NCI-H2227 (cell line): ENCODE measurements at regions not wholly inside any gene's neighbourhood (a gene's known extent, or its start where the extent isn't known, plus 50 kb on each side); places are given as distances from the start of the nearest gene placed in this dataset.
A peak's percentile ranks its signal among the peaks of the same experiment; 100 is the strongest.
"Not testable (repeated sequence)": the region's sequence is repeated elsewhere in the genome, so short reads cannot be mapped to it uniquely, and the experiment has no call there.

Experiments used
- DNase-seq: peaks from one replicate; lab custom pipeline; 2025; ENCODE audit not compliant: unreplicated experiment; lab: John Stamatoyannopoulos, UW

- DNase-seq, result peak; percentile 21
Measured at GRCh38 chr3:18086078-18086477, 339.1 kb downstream of the SATB1 start.

- DNase-seq, result no peak
Measured at GRCh38 chr3:18085429-18085828, 339.7 kb downstream of the SATB1 start.

DNA sequence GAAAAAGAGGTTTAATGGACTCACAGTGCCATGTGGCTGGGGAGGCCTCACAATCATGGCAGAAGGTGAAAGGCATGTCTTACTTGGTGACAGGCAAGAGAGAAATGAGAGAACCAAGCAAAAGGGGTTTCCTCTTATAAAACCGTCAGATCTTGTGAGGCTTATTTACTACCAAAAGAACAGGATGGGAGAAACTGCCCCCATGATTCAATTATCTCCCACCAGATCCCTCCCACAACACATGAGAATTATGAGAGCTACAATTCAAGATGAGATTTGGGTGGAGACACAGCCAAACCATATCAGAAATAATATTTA is 340.8 kb upstream of the TBC1D5 start:
- not testable (repeated sequence) for DNase-seq

DNA sequence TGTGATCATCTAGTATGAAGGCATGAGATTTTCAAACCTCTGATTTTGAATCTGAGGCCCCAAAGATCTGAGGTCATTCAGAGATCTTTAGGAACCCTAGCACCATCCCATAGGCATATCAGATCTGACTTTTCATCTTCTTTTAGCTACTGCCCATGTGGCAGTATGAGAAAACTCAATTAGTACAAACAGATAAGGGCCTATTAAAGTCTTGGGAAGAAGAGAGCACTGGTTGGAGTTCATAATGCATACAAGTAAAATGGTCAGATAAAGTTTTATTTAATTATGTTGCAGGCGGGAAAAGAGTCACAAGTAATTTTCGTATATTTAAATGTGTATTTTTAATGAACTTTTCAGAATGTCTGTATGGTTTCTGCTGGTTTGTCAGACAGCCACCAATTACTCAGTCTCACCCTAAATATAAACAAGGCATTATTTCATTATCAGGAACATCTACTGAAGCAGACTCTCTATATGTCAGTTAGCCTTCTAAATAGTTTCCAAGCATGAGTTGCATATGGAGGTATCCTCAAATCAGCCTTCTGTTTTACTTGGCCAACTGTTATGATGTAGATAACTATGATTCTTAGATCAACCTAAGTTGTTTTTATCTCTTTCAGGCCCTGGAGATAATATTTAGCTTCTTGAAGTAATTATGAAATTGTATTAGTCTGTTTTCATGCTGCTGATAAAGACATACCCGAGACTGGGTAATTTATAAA is 340.3 kb upstream of the TBC1D5 start:
- DNase-seq, result no peak

DNA sequence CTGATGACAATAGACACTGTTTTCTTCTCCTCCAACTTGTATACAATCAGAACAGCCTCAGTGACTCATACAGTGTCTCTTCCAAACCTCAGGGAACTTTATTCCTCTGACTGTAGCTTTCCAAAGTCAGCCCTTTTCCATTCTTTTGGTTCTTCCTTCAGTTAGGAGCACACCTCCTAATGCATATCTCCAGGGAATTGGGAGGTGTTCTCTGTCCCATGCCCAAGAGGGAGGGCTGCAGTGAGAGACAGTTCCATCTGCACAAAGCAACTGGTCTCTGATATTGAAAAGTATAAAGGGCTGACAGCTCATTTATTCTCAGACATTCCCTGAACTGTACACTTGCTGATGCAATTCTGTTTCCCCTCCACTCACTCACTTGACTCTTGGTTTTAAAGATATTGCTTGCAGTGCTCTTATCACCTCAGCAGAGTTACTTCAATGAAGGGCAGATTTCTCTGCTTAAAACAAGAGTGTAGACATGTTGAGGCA is 337.8 kb upstream of the TBC1D5 start:
- DNase-seq, result no peak

DNA sequence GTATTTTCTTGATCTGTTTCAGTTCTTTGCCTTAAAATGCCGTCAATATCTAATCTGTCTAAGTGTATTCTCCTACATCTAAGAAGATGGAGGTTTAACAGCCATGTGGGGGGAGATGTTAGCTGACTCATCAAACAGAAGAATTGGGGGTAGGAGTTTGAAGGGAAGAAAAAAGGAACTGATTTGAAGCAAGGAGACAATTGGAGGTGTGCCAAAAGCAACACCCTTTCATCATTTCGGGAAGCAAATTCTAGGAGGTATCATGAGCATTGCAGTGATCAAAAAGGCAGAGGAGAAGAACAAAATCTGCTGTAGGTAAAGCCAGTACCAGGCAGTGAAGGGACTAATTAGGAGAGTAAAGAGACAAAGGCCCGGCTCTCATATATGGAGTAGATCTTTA is 337.3 kb upstream of the TBC1D5 start:
- no peak for DNase-seq

GRCh38 chr3:18079062-18079461 is 336.6 kb upstream of the TBC1D5 start:
- no peak for DNase-seq

GRCh38 chr3:18077128-18077840 is 334.9 kb upstream of the TBC1D5 start:
- DNase-seq, result no peak

DNA sequence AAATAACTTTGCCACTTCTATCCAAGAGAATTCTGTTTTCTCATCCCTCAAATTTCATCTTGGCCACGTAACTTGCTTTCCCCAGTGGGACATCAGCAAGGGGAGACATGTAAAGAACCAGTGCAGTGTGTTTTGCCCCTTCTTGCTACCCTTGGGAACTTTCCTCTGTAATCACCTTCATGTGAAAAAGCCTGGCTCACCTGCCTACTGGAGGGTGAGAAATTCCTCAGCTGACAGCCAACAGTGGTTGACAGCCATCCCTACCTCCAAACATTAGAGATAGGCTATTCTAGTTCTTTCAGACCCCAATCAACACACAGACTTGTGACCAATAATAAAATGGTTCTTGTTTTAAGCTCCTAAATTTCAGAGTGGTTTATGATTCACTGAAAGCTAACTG is 333.9 kb upstream of the TBC1D5 start:
- no peak for DNase-seq

DNA sequence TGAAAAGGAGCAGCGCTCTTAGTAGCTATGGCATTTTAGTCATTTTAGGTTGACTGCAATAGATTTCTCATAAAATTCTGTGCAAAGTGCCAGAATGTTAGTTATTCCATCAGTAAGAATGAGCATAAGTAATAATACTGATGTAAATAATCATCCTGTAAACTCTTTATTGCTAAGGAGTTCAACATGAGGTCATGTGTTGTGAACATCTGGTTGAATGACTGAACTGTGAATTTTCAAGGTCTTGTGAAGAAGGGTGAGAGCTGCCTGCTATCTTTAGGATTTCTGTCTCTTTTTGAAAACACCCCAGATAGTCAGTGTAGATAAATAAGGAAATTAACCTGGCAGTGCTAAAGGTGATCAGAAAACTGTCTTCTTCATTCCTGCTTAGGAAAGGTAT is 333.4 kb upstream of the TBC1D5 start:
- DNase-seq, result no peak

- no peak for DNase-seq
Measured at GRCh38 chr3:18071833-18072232, 329.4 kb upstream of the TBC1D5 start.

- no peak for DNase-seq
Measured at GRCh38 chr3:18070944-18071343, 328.5 kb upstream of the TBC1D5 start.

- DNase-seq, result no peak
Measured at GRCh38 chr3:18070231-18070630, 327.8 kb upstream of the TBC1D5 start.

GRCh38 chr3:18069568-18069967 is 327.1 kb upstream of the TBC1D5 start:
- no peak for DNase-seq

- no peak for DNase-seq
Measured at GRCh38 chr3:18066899-18067582, 324.6 kb upstream of the TBC1D5 start.

DNA sequence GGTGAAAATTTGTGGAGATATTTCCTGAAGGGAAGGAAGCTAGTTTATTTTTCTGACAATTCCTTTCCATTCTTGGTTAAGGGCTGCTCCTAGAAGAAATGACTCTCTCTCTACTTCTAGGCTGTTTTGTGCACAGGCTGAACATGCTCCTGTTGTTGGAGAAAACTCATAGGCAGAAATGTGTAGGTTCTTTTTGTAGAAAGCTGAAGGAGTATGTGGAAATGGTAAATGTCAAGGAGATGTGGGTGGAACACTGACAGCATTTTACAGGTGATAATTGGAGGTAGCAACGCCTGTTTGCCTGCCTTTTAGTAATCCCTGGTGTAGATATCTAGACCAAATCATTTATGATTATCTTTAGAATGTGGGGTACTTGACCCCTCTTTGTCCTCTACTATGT is 322.2 kb upstream of the TBC1D5 start:
- DNase-seq, result no peak

DNA sequence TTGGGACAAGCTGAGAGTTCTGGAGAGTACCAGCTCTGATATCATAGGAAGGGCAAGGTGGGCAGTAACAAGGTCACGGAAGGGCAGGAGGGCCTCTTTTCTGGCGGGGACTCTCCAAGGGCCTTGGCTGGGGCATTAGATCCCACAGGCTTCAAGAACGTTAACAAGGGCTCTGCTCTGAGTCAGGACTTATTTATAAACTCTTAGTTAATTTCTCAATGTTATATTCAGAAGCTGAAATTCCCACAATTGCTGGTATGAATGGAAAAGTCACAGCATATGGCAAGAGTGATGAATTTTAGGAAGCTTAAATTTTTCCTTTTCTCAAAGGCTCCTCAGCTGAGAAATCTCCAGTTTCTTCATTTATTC is 320.2 kb upstream of the TBC1D5 start:
- DNase-seq, result no peak

- no peak for DNase-seq
Measured at GRCh38 chr3:18061737-18062656, 319.6 kb upstream of the TBC1D5 start.

- DNase-seq, result no peak
Measured at GRCh38 chr3:18058666-18059065, 316.2 kb upstream of the TBC1D5 start.

GRCh38 chr3:18057471-18058091 is 315.1 kb upstream of the TBC1D5 start:
- DNase-seq, result no peak

- no peak for DNase-seq
Measured at GRCh38 chr3:18054625-18055024, 312.2 kb upstream of the TBC1D5 start.
